ENCODE measurements at regions not wholly inside any gene's neighbourhood (a gene's known extent, or its start where the extent isn't known, plus 50 kb on each side); places are given as distances from the start of the nearest gene placed in this dataset.

- H3K4me3 ChIP-seq (ENCODE audit: low read length): no peak overlapping the region
- H3K4me2 ChIP-seq (ENCODE audit: low read length): no peak overlapping the region
- no peaks in the 10 kb centered on the region for H3F3A ChIP-seq (ENCODE audit: control insufficient read depth, insufficient read depth)
- no peaks in the 10 kb centered on the region for H4K20me1 ChIP-seq (ENCODE audit: control insufficient read depth, insufficient read depth, low read depth, low read length)
- TF ChIP-seq CTCF (IDR thresholded peaks at IDR 0.05; ENCODE audit: low read depth, low read length, poor library complexity, severe bottlenecking) (no peak), EZH2phosphoT487 (IDR thresholded peaks at IDR 0.05; ENCODE audit: borderline replicate concordance, low read length) (no peak)
- H3K36me3 ChIP-seq (ENCODE audit: control insufficient read depth, low read length): no peaks in the 10 kb centered on the region
- H3K4me1 ChIP-seq (ENCODE audit: control insufficient read depth, low read length): no peaks in the 10 kb centered on the region
- H3K9me2 ChIP-seq (replicated peaks; ENCODE audit: control insufficient read depth, low read length): no peaks in the 10 kb centered on the region
- no peaks in the 10 kb centered on the region for H3K79me2 ChIP-seq (ENCODE audit: control insufficient read depth, low read length)
- no peak overlapping the region for H3K27ac ChIP-seq (ENCODE audit: low read depth, low read length)
- no peaks in the 10 kb centered on the region for H3K9me3 ChIP-seq (ENCODE audit: control insufficient read depth, insufficient read depth, low read length)
- no peaks in the 10 kb centered on the region for H3K27me3 ChIP-seq (ENCODE audit: control insufficient read depth, low read length)
Measured at GRCh38 chr5:86749841-86750240, 132.1 kb downstream of the COX7C start.

DNA sequence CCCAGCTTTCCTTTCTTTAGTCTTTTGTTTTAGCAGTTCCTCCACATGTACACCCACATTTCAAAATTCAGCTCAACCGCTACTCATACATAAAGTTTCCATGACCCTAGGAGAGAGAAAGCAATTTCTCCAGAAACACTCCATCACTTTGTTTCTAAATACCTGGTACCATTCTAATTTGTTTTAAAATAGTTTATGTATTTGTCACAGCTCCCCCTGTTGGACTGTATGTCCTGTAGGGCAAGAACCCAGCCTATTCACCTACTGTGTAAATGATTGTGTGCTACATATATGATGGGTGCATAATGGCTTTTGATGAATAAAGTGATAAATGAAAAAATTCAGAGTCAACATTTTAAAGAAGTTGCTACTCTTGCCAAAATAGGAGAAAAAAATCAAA, 139.1 kb downstream of the COX7C start:
- no peak overlapping the region for H3K4me2 ChIP-seq (ENCODE audit: low read length)
- TF ChIP-seq EZH2phosphoT487 (IDR thresholded peaks at IDR 0.05; ENCODE audit: borderline replicate concordance, low read length): no peak
- peak; percentile 30 for TF ChIP-seq CTCF (IDR thresholded peaks at IDR 0.05; ENCODE audit: low read depth, low read length, poor library complexity, severe bottlenecking)
- no peaks in the 10 kb centered on the region for H3F3A ChIP-seq (ENCODE audit: control insufficient read depth, insufficient read depth)
- no peaks in the 10 kb centered on the region for H3K36me3 ChIP-seq (ENCODE audit: control insufficient read depth, low read length)
- H3K27me3 ChIP-seq (ENCODE audit: control insufficient read depth, low read length): no peaks in the 10 kb centered on the region
- no peaks in the 10 kb centered on the region for H3K4me1 ChIP-seq (ENCODE audit: control insufficient read depth, low read length)
- no peak overlapping the region for H3K27ac ChIP-seq (ENCODE audit: low read depth, low read length)
- H3K9me2 ChIP-seq (replicated peaks; ENCODE audit: control insufficient read depth, low read length): no peaks in the 10 kb centered on the region
- no peaks in the 10 kb centered on the region for H3K79me2 ChIP-seq (ENCODE audit: control insufficient read depth, low read length)
- H4K20me1 ChIP-seq (ENCODE audit: control insufficient read depth, insufficient read depth, low read depth, low read length): no peaks in the 10 kb centered on the region
- H3K9me3 ChIP-seq (ENCODE audit: control insufficient read depth, insufficient read depth, low read length): no peaks in the 10 kb centered on the region
- no peak overlapping the region for H3K4me3 ChIP-seq (ENCODE audit: low read length)

DNA sequence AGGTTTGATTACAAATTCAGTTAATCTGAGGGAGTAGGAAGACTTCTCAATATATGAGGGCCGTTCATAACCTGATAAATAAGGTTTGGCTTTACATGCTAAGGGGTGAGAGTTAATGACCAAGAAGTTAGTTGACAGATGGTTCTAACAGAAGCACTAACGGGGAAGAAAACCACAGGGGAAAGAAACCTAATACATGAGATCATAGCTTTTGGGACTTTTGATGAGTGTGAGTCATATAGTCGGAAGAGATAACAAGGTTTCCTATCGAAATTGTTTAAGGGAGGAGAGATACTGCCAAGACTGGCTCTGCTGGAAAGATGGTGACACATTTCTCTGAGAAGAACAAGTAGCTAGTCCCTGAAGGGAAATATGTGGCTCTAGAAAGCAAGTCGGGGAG, 140.1 kb downstream of the COX7C start:
- Histone ChIP-seq H3K27me3 (ENCODE audit: control insufficient read depth, low read length) (no peaks in the 10 kb centered on the region), H3K36me3 (ENCODE audit: control insufficient read depth, low read length) (no peaks in the 10 kb centered on the region), H3K79me2 (ENCODE audit: control insufficient read depth, low read length) (no peaks in the 10 kb centered on the region), H3K9me2 (replicated peaks; ENCODE audit: control insufficient read depth, low read length) (no peaks in the 10 kb centered on the region), H4K20me1 (ENCODE audit: control insufficient read depth, insufficient read depth, low read depth, low read length) (no peaks in the 10 kb centered on the region), H3K27ac (ENCODE audit: low read depth, low read length) (no peak overlapping the region), H3K4me1 (ENCODE audit: control insufficient read depth, low read length) (no peaks in the 10 kb centered on the region), H3K4me2 (ENCODE audit: low read length) (no peak overlapping the region), H3K9me3 (ENCODE audit: control insufficient read depth, insufficient read depth, low read length) (no peaks in the 10 kb centered on the region), H3F3A (ENCODE audit: control insufficient read depth, insufficient read depth) (no peaks in the 10 kb centered on the region), H3K4me3 (ENCODE audit: low read length) (no peak overlapping the region)
- TF ChIP-seq EZH2phosphoT487 (IDR thresholded peaks at IDR 0.05; ENCODE audit: borderline replicate concordance, low read length): no peak
- no peak for TF ChIP-seq CTCF (IDR thresholded peaks at IDR 0.05; ENCODE audit: low read depth, low read length, poor library complexity, severe bottlenecking)

DNA sequence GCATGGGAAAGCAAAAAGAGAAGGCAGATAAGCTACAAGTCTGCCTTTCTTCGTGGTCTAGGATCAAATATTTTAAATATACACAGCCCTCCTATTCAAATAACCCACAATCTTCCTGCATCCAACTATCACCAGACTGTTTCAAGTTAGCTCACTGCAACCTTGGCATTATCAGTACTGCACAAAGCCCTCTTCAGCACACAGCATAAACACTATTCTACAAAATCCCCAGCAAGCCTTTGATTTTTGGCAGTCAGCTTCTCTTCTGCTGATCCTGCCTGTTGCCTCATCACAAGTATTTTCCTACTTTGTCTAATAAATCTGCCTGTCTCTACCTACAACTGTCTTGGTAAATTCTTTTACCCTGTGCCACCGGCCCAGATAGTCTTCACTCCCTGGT, 142.9 kb downstream of the COX7C start:
- no peaks in the 10 kb centered on the region for H4K20me1 ChIP-seq (ENCODE audit: control insufficient read depth, insufficient read depth, low read depth, low read length)
- no peaks in the 10 kb centered on the region for H3K36me3 ChIP-seq (ENCODE audit: control insufficient read depth, low read length)
- no peaks in the 10 kb centered on the region for H3K79me2 ChIP-seq (ENCODE audit: control insufficient read depth, low read length)
- H3K27me3 ChIP-seq (ENCODE audit: control insufficient read depth, low read length): no peaks in the 10 kb centered on the region
- H3K27ac ChIP-seq (ENCODE audit: low read depth, low read length): no peak overlapping the region
- no peaks in the 10 kb centered on the region for H3F3A ChIP-seq (ENCODE audit: control insufficient read depth, insufficient read depth)
- H3K4me2 ChIP-seq (ENCODE audit: low read length): no peak overlapping the region
- TF ChIP-seq EZH2phosphoT487 (IDR thresholded peaks at IDR 0.05; ENCODE audit: borderline replicate concordance, low read length) (no peak), CTCF (IDR thresholded peaks at IDR 0.05; ENCODE audit: low read depth, low read length, poor library complexity, severe bottlenecking) (no peak)
- no peaks in the 10 kb centered on the region for H3K4me1 ChIP-seq (ENCODE audit: control insufficient read depth, low read length)
- no peaks in the 10 kb centered on the region for H3K9me3 ChIP-seq (ENCODE audit: control insufficient read depth, insufficient read depth, low read length)
- H3K9me2 ChIP-seq (replicated peaks; ENCODE audit: control insufficient read depth, low read length): no peaks in the 10 kb centered on the region
- H3K4me3 ChIP-seq (ENCODE audit: low read length): no peak overlapping the region
